NCI-H2029 treated with DMSO at 0.1 percent for 48 hours (cell line): ENCODE measurements at regions not wholly inside any gene's neighbourhood (a gene's known extent, or its start where the extent isn't known, plus 50 kb on each side); places are given as distances from the start of the nearest gene placed in this dataset.

ENCODE experiments used
- DNase-seq: peaks from one replicate; lab custom pipeline; 2025; lab: John Stamatoyannopoulos, UW

DNA sequence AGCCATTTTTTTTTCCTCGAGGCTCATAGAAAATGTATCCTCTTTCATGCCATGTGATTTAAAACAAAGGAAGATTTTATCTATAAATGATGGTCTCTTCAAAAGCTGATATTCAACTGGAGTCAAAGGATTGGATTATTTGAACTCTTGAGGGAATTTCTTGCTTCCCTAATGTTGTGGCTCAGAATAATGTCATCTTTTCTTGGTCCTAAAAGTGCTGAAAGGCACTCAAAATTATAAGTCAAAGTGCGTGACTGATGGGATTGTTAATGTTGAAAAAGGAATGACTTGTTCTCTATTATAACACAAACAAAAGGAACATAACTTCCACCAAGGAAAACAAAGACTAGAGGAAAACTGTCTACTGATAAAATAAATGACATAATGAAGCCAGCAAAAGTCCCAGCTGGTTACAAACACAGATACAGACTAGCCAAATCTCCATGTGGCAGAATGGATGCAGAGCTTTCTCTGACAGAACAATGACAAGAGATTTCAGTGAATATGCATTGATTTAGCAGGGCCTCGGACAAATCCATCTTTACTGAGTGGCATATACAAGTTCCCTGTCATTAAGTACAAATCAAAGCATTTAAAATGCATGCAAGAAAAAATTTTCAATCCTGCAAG, 552.6 kb downstream of the GBA3 start:
- DNase-seq, result no peak

DNA sequence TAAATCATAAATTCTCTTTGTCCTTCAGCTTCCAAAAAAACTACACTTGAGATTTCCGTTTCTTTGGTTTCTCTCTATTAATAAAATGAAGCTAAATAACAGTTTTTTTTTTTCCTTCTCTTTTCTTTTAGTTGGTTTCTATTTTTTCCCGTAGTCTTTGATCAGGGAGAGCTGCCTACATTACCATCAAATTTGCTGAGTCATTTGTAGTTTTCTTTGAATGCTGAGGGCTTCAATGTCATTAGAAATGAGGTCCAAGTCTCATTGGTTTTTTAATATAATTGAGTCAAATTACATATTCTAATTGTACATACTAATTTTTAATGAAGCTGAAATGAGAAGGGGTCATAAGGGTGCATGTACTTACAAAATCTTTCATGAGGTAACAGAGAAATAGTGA, 550.2 kb downstream of the GBA3 start:
- no peak for DNase-seq

DNA sequence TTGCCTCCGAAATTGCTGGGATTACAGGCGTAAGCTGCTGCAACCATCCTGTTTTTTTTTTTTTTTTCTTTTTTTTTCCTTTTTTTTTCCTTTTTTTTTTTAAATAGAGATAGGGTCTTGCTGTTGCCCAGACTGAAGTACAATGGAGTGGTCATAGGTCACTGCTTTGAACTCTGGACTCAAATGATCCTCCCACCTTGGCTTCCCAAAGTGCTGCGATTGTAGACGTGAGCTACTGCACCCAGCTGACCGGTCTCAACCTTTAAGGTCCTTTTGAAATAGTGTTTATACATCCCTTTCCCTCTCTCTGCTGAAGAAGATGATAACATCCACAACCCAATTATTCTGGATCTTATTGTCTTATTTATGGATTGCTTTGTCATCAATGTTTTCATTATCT, 548.7 kb downstream of the GBA3 start:
- DNase-seq, result no peak

DNA sequence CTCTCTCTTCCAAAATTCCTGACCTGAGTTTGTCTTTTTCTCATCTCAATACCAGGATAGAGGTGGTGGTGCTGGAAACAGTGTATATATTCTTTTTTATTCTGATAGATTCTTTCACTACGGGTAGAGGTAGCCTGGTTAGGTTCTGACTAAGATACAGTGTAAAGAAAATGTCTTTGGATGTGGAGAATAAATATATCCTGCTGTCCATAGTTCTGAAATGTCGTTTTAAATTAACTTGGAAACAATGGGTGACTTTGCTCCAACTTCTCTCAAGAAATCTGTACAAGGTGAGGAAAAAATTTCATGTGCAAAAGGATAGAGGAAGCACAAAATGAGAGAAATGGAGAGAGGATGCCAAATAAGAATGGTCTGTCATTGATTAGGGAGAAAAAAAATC, 546.1 kb downstream of the GBA3 start:
- no peak for DNase-seq

- DNase-seq, result no peak
These were observed 545.0 kb downstream of the GBA3 start for GRCh38 chr4:23237771-23238170.

GRCh38 chr4:23235628-23236390, 543.1 kb downstream of the GBA3 start:
- DNase-seq, result no peak

DNA sequence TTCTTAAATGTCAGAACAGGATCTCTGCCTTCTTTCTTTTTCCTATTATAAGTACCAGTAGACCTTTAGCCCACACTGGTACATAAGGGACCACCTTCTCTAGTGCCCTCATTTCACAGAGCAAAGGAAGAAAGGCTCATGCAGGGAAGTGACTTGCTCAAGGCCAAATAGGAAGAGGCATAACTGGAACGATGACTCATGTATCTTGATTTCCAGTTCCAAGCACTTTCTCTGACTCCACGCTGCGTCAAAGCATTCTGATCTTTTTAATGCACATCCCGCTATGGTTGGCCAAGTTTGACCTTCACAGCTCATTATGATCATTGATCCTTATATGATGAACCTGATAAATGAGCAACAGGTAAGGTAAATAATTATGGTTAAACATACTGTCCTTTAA, 542.0 kb downstream of the GBA3 start:
- no peak for DNase-seq

- DNase-seq, result no peak
These were observed 541.3 kb downstream of the GBA3 start for GRCh38 chr4:23234018-23234417.

- DNase-seq, result no peak
These were observed 540.9 kb downstream of the GBA3 start for GRCh38 chr4:23233596-23233995.

DNA sequence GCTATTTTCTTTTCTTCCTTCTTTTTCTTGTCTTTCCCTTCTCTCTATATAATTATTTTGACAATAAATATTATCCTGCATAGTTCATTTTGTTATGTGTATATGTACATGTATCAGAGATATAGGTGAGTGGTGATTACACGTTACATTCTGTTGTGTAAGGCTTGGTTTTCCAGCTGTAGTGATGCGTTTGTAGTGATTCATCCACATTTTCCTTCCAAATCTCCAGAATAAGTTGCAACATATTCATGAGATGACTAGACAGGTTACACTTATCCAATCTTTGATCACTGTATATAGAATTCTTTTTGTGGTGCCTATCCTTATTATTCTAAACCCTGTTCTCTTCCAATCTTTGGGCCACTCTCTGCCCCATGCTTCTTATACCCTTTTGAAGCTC, 540.2 kb downstream of the GBA3 start:
- DNase-seq, result no peak

DNA sequence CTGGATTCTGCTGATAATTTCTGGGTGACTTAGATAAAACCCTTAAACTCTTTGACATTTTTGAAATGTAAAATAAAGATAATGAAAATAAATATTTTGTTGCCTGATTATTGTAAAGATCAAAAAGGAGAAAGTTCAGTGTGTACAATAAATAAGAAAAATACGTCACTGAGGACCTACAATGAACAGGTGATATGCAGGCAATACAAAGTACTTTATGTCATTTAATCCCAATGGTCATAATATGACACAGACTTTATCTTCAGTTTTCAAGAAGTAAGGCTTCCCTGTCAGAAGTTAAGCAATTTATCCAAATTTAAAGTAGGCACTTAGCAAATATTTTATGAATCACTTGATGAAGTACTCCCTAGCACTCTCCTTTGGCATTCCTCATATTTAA, 532.8 kb downstream of the GBA3 start:
- DNase-seq, result no peak

- DNase-seq, result no peak
These were observed 532.1 kb downstream of the GBA3 start for GRCh38 chr4:23224684-23225420.

DNA sequence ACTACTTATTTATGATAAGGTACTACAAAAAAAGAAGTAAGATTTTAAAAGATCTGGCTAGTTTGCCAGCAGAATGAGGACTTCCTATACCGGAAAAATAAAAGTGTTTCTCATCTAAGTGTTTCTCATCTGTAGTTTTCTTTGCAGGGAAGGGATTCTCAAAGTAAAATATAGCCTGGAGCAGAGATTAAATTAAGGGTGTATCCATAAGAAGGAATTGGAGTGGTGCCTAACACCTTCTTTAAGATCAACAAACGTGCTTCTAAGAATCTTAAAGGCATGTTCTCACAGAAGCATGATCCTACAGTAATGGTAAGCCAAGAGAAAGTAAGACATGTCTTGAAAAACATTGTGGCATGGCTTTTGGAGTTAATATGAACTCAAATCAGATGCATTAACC, 528.2 kb downstream of the GBA3 start:
- no peak for DNase-seq

DNA sequence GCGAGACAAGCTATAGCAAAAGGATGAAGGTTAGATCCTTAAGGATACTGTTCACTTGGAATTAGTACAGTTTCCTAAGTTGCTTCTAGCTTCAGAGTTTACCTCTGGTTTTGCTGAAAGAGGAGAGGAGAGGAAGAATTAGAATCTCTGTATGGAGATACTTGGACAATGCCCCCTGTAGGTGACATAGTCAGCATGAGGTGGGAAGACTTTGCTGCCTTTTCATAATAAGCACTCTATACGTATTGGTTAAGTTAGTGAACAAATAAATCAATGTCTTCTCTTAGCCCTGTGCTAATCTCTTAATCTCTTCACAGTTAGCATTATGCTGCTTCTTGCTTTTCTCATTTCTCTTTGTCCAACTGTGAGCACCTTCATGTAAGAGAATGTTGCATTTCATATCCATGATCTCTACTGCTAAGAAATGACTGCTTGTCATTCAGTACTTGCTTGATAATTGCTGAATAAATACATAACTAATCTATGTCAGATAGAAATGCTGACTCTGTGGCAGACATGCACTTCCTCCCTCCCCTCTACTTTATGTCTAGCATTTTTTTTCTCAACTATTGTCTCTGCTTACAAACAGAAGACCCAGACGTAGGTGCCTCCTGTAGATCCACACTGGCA, 527.2 kb downstream of the GBA3 start:
- DNase-seq, result no peak

DNA sequence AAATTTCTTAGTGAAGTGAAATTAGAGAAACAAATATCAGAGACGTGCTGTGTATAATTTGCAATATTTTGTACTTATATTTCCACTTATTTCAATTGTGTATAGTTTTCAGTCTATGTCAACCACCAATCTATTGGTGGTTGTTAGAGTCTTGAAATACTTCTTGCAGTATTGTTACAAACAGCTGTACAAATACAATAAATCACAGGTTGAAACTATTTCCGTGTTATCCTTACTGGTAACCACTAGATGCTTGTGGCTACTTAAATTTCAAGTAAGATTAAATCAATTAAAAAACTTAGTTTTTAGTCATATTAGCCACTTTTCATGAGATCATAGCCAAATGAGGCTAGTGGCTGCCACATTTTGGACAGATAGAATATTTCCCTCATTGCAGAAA, 520.5 kb downstream of the GBA3 start:
- no peak for DNase-seq

GRCh38 chr4:23212558-23212957, 519.8 kb downstream of the GBA3 start:
- no peak for DNase-seq

- DNase-seq, result no peak
These were observed 514.3 kb downstream of the GBA3 start for GRCh38 chr4:23207059-23207458.

DNA sequence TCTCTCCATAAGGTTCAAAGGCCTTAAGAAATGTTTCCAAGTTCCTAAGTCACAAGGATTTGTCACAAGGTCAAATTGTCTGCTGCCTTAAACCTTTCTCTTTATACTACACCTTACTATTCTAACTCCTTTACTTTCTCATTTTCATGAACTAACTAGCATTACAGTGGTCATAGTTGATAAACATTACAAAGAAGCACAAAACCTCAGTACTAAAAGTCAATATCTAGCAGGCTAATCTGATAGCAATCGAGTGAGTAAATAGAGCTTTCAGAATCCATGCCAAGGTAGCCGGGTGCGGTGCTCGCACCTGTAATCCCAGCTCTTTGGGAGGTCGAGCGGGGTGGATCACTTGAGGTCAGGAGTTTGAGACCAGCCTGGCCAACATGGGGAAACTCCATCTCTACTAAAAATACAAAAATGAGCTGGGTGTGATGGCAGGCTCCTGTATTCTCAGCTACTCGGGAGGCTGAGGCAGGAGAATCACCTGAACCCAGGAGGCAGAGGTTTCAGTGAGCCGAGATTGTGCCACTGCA, 510.0 kb downstream of the GBA3 start:
- no peak for DNase-seq

- DNase-seq, result no peak
These were observed 502.0 kb downstream of the GBA3 start for GRCh38 chr4:23194751-23195150.

DNA sequence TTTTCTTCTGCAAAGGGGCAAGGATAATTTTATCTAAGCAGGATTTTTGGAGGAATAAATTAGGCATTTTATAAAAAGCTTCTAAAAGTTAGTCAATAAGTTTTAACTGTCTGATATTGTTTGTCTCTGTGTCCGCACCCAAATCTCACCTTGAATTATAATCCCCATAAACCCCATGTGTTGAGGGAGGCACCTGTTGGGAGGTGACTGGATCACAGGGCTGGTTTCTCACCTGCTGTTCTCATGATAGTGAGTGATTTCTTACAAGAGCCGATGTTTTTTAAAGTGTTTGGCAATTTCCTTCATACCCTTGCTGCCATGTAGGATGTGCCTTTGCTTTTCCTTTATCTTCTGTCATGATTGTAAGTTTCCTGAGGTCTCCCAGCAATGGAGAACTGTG, 481.4 kb downstream of the GBA3 start:
- no peak for DNase-seq

- no peak for DNase-seq
These were observed 479.2 kb downstream of the GBA3 start for GRCh38 chr4:23171976-23172375.

GRCh38 chr4:23169608-23170311, 477.0 kb downstream of the GBA3 start:
- DNase-seq, result no peak
